ENCODE measurements at regions not wholly inside any gene's neighbourhood (a gene's known extent, or its start where the extent isn't known, plus 50 kb on each side); places are given as distances from the start of the nearest gene placed in this dataset.

- TF ChIP-seq, protein P1, sequence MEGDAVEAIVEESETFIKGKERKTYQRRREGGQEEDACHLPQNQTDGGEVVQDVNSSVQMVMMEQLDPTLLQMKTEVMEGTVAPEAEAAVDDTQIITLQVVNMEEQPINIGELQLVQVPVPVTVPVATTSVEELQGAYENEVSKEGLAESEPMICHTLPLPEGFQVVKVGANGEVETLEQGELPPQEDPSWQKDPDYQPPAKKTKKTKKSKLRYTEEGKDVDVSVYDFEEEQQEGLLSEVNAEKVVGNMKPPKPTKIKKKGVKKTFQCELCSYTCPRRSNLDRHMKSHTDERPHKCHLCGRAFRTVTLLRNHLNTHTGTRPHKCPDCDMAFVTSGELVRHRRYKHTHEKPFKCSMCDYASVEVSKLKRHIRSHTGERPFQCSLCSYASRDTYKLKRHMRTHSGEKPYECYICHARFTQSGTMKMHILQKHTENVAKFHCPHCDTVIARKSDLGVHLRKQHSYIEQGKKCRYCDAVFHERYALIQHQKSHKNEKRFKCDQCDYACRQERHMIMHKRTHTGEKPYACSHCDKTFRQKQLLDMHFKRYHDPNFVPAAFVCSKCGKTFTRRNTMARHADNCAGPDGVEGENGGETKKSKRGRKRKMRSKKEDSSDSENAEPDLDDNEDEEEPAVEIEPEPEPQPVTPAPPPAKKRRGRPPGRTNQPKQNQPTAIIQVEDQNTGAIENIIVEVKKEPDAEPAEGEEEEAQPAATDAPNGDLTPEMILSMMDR (IDR thresholded peaks at IDR 0.05) = no peak
- no peak for TF ChIP-seq POLR2AphosphoS5 (IDR thresholded peaks at IDR 0.05)
Measured at GRCh38 chr2:5946225-5947115, 254.3 kb downstream of the SOX11 start.
